HL-60 (cell line): ENCODE measurements at regions not wholly inside any gene's neighbourhood (a gene's known extent, or its start where the extent isn't known, plus 50 kb on each side); places are given as distances from the start of the nearest gene placed in this dataset.
A peak's percentile ranks its signal among the peaks of the same experiment; 100 is the strongest.

ENCODE experiments used
- DNase-seq, 2 experiments: peaks; one replicate each; pipeline ENCODE4 v3.0.0-alpha.2; 2010 to 2020; ENCODE audit warnings: low read depth in 1 of 2, low spot score in 1 of 2
- H3K27ac ChIP-seq: fragments of 250-450 bp; sonication (Bioruptor Pico); replicated peaks from 2 replicates; pipeline ENCODE4 v1.5.1; 2020; ENCODE audit warnings: mild to moderate bottlenecking, moderate library complexity
- H3K27me3 ChIP-seq: fragments of 250-450 bp; sonication (Bioruptor Pico); 2 replicates; pipeline ENCODE4 v1.5.1; 2021; ENCODE audit warnings: mild to moderate bottlenecking, moderate library complexity; ENCODE audit not compliant: insufficient read depth, poor library complexity, severe bottlenecking
- H3K4me3 ChIP-seq: replicated peaks from 2 replicates; pipeline ENCODE4 v1.5.1; 2011; ENCODE audit warnings: mild to moderate bottlenecking, control low read depth, low read length; ENCODE audit not compliant: insufficient read depth
- GABPA ChIP-seq: IDR thresholded peaks from 2 replicates; pipeline ENCODE4 v1.6.1; 2012; ENCODE audit warnings: low read depth
- POLR2AphosphoS5 ChIP-seq: IDR thresholded peaks from 2 replicates; pipeline ENCODE4 v1.6.1; 2012; ENCODE audit warnings: low read depth
- SPI1 ChIP-seq: IDR thresholded peaks from 2 replicates; pipeline ENCODE4 v1.6.1; 2012; ENCODE audit warnings: low read depth, mild to moderate bottlenecking, borderline replicate concordance
- TF ChIP-seq, protein P1 (sequence below): IDR thresholded peaks from 2 replicates; pipeline ENCODE4 v1.6.1; 2012; ENCODE audit warnings: low read depth; ENCODE audit not compliant: insufficient replicate concordance
- TF ChIP-seq, protein P2 (sequence below): IDR thresholded peaks from one replicate; pipeline ENCODE4 v1.5.1; 2011; ENCODE audit warnings: low read length, control low read depth, inconsistent platforms; ENCODE audit not compliant: insufficient read depth

DNA sequence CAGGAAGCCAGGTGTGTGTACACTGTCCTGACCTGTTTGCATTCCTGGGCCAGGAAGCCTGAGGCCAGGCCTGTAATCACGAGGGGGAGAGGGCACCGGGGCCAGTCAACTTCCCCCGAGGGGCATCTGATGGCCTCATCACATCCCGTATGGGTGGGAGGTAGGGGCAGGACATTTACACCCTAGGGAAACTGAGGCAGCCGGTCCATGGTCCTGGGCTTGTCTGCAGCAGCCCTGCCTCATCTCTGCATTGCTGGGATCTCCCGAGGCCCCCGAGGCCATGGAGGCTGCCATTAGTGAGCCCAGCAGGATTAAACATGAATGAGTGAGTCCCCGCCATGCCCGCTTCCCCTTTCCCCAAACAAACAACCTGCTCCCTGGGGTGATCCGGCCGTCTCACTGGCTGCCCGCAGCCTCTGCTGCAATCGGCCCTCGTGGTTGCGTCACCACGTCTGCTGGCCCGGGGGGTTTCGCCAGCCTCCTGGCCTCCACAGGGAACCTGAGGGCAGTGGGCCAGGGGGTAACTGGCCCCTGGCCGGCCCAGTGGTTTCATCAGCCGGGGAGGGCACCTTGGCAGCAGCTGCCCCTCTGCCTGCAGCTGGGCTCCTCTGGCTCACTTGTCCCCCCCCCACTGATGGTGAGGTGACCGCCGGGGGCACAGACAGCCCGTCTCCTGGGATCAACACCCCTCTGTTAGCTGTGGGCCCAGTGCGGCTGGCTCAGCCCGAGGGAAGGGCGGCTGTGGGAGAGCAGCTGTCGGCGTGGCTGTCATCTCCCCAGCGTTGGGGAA lies 88.3 kb upstream of the GSE1 start:
- H3K27me3 ChIP-seq, result no peaks in the 10 kb centered on the region
- no peak overlapping the region for H3K4me3 ChIP-seq
- H3K27ac ChIP-seq, result peak overlapping the region; percentile 92
- TF ChIP-seq, protein P1, sequence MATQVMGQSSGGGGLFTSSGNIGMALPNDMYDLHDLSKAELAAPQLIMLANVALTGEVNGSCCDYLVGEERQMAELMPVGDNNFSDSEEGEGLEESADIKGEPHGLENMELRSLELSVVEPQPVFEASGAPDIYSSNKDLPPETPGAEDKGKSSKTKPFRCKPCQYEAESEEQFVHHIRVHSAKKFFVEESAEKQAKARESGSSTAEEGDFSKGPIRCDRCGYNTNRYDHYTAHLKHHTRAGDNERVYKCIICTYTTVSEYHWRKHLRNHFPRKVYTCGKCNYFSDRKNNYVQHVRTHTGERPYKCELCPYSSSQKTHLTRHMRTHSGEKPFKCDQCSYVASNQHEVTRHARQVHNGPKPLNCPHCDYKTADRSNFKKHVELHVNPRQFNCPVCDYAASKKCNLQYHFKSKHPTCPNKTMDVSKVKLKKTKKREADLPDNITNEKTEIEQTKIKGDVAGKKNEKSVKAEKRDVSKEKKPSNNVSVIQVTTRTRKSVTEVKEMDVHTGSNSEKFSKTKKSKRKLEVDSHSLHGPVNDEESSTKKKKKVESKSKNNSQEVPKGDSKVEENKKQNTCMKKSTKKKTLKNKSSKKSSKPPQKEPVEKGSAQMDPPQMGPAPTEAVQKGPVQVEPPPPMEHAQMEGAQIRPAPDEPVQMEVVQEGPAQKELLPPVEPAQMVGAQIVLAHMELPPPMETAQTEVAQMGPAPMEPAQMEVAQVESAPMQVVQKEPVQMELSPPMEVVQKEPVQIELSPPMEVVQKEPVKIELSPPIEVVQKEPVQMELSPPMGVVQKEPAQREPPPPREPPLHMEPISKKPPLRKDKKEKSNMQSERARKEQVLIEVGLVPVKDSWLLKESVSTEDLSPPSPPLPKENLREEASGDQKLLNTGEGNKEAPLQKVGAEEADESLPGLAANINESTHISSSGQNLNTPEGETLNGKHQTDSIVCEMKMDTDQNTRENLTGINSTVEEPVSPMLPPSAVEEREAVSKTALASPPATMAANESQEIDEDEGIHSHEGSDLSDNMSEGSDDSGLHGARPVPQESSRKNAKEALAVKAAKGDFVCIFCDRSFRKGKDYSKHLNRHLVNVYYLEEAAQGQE, result peak; percentile 38
- TF ChIP-seq POLR2AphosphoS5 (peak; percentile 48; the same call in 1 of the 2 replicates), SPI1 (peak; percentile 79), GABPA (no peak)
- TF ChIP-seq, protein P2, sequence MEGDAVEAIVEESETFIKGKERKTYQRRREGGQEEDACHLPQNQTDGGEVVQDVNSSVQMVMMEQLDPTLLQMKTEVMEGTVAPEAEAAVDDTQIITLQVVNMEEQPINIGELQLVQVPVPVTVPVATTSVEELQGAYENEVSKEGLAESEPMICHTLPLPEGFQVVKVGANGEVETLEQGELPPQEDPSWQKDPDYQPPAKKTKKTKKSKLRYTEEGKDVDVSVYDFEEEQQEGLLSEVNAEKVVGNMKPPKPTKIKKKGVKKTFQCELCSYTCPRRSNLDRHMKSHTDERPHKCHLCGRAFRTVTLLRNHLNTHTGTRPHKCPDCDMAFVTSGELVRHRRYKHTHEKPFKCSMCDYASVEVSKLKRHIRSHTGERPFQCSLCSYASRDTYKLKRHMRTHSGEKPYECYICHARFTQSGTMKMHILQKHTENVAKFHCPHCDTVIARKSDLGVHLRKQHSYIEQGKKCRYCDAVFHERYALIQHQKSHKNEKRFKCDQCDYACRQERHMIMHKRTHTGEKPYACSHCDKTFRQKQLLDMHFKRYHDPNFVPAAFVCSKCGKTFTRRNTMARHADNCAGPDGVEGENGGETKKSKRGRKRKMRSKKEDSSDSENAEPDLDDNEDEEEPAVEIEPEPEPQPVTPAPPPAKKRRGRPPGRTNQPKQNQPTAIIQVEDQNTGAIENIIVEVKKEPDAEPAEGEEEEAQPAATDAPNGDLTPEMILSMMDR, result no peak
- DNase-seq, result peak; percentile 71 to 87

DNA sequence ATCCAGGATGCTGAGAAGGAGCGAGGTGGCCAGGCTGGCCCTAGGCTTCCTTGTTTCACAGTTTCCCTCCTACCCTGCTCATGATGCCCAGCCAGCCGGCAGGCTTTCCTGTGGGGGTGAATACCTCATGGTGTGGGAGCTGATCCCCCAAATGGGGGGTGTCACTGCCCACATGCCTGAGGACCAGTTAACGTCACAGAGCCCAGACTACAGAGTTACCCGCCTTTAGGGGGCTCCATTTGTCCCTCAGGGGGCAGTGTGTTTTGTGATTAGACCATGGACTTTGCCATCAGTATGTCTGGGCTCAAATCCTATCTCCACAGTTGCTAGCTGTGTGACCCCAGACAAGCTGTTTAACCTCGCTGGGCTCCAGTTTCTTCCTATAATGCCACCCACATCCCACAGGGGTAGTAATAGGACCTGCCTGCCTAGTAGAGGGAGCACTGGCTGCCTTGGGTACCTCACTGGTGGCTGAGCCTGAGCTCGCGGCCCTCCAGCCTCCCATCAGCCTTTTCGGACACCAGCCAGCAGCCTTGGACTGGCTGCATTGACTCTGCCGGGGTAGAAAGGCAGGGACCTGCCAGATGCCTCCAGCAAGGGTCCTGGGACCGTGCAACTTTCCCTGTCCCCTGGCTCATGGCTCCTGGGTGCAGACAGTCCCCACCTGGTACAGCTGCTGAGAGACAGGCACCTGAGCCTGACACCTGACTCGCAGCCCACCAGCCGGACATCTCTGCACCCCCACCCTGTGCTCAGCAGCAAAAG lies 87.5 kb upstream of the GSE1 start:
- Histone ChIP-seq H3K27me3 (no peaks in the 10 kb centered on the region), H3K4me3 (no peak overlapping the region), H3K27ac (peak overlapping the region; percentile 92)
- no peak for DNase-seq
- TF ChIP-seq, protein P1, result no peak
- TF ChIP-seq, protein P2, result no peak
- TF ChIP-seq POLR2AphosphoS5 (no peak; the same call in 1 of the 2 replicates), SPI1 (no peak), GABPA (no peak)

DNA sequence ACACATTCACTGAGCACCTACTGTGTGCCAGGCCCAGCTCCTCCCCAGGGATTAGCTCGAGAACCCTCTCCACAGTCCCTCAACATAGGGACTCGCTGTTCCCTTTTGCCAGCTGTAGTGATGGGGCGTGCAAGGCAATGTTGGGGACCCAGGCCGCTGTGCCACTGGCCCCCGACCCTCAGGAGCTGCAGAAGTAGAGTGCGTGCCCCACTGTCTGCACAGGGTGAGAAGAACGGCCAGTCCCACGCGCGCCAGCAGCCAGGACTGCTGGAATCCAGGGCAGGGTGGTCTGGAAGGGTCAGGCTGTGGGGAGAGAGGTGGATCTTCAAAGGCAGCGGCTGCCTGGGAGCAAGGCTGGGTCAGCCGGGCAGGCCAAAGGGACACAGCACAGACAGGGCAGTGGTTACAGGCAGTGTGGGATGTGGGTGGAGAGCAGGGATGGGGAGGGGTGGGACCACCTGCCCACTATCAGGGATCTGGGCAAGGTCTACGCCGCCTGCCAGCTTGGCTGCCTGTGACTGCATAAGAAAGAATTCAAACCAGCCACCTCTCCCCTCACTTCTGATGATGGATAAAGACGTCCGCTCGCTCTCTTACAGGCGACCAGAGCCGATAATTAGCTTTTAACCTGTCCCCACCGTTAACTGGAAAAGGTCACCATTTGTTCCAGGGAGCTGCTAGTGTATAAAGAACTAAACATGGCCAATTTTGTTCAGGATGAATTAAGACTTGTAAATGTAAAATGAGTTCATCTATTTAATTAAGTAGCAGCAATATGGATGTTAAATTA lies 86.7 kb upstream of the GSE1 start:
- peak overlapping the region; percentile 75 for H3K27ac ChIP-seq
- no peaks in the 10 kb centered on the region for H3K27me3 ChIP-seq
- TF ChIP-seq POLR2AphosphoS5 (no peak), GABPA (no peak)
- TF ChIP-seq, protein P2, result no peak
- no peak overlapping the region for H3K4me3 ChIP-seq
- no peak for DNase-seq
